Loucy (cell line): ENCODE measurements at regions not wholly inside any gene's neighbourhood (a gene's known extent, or its start where the extent isn't known, plus 50 kb on each side); places are given as distances from the start of the nearest gene placed in this dataset.

ENCODE experiments used
- H2AFZ ChIP-seq: fragments of 200-600 bp; sonication (generic); 2 replicates; pipeline ENCODE4 v1.6.0; 2016; ENCODE audit warnings: antibody characterized with exemption, mild to moderate bottlenecking, low read length, moderate library complexity
- H3F3A ChIP-seq: fragments of 200-600 bp; 2 replicates; pipeline ENCODE4 v1.6.0; 2016; ENCODE audit warnings: antibody characterized with exemption, low read depth, mild to moderate bottlenecking
- H3K27me3 ChIP-seq: fragments of 200-600 bp; sonication (generic); 2 replicates; pipeline ENCODE4 v1.6.1; 2014; ENCODE audit warnings: low read length, mild to moderate bottlenecking; ENCODE audit not compliant: insufficient read depth, poor library complexity, severe bottlenecking
- H3K36me3 ChIP-seq: fragments of 200-600 bp; sonication (generic); 2 replicates; pipeline ENCODE4 v1.6.1; 2016; ENCODE audit warnings: low read length; ENCODE audit not compliant: insufficient read depth
- H3K4me1 ChIP-seq: fragments of 200-600 bp; sonication (generic); 2 replicates; pipeline ENCODE4 v1.5.1; 2014; ENCODE audit warnings: low read length, mild to moderate bottlenecking; ENCODE audit not compliant: insufficient read depth, poor library complexity, severe bottlenecking
- H3K4me2 ChIP-seq: fragments of 200-600 bp; sonication (generic); 2 replicates; pipeline ENCODE4 v1.6.0; 2014; ENCODE audit warnings: antibody characterized with exemption, low read length, low read depth, mild to moderate bottlenecking; ENCODE audit not compliant: poor library complexity, severe bottlenecking
- H3K4me3 ChIP-seq: fragments of 200-600 bp; sonication (generic); 2 replicates; pipeline ENCODE4 v1.5.1; 2014; ENCODE audit warnings: low read length, mild to moderate bottlenecking, mixed read lengths; ENCODE audit not compliant: poor library complexity, severe bottlenecking
- H3K79me2 ChIP-seq: fragments of 200-600 bp; sonication (generic); 2 replicates; pipeline ENCODE4 v1.6.1; 2014; ENCODE audit warnings: low read length; ENCODE audit not compliant: insufficient read depth
- H3K9ac ChIP-seq: fragments of 200-600 bp; sonication (generic); 2 replicates; pipeline ENCODE4 v1.6.0; 2014; ENCODE audit warnings: mild to moderate bottlenecking, low read depth, low read length, moderate library complexity; ENCODE audit not compliant: poor library complexity, severe bottlenecking
- H3K9me2 ChIP-seq: fragments of 200-600 bp; sonication (generic); replicated peaks from 2 replicates; pipeline ENCODE4 v1.6.1; 2016; ENCODE audit warnings: low read depth, low read length, mixed read lengths
- H3K9me3 ChIP-seq: fragments of 200-600 bp; sonication (generic); 2 replicates; pipeline ENCODE4 v1.6.1; 2014; ENCODE audit warnings: mild to moderate bottlenecking, antibody characterized with exemption, low read length, low read depth; ENCODE audit not compliant: insufficient read depth
- H4K20me1 ChIP-seq: fragments of 200-600 bp; sonication (generic); 2 replicates; pipeline ENCODE4 v1.6.0; 2014; ENCODE audit warnings: antibody characterized with exemption, low read length, mild to moderate bottlenecking; ENCODE audit not compliant: insufficient read depth, poor library complexity, severe bottlenecking
- EZH2phosphoT487 ChIP-seq: fragments of 200-600 bp; IDR thresholded peaks from 2 replicates; pipeline ENCODE4 v1.6.1; 2018; ENCODE audit warnings: antibody characterized with exemption, mild to moderate bottlenecking, moderate library complexity, borderline replicate concordance
- TF ChIP-seq, protein P1 (sequence below): fragments of 200-600 bp; sonication (generic); conservative IDR thresholded peaks from 2 replicates; pipeline ENCODE4 v1.5.1; 2014; ENCODE audit warnings: mild to moderate bottlenecking, antibody characterized with exemption, low read length

DNA sequence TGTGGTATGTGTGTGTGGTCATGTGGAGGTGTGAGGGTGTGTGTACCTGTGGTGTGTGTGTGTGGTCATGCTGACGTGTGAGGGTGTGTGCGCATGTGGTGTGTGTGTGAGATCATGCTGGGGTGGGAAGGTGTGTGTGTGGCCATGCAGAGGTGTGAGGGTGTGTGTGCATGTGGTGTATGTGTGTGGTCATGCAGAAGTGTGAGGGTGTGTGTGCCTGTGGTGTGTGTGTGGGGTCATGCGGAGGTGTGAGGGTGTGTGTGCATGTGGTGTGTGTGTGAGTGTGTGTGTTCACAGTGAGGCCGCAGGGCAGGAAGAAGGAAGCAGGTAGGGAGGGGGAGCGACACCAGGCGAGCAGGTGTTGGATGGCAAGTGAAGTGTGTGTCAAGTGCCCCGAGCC is 259.0 kb downstream of the LOXHD1 start:
- Histone ChIP-seq H3K36me3 (no peaks in the 10 kb centered on the region), H3K27me3 (no peaks in the 10 kb centered on the region), H3K4me1 (no peaks in the 10 kb centered on the region), H3K9me2 (no peaks in the 10 kb centered on the region), H3K9ac (no peak overlapping the region), H3K4me3 (no peak overlapping the region), H3F3A (no peaks in the 10 kb centered on the region), H3K4me2 (no peak overlapping the region), H4K20me1 (no peaks in the 10 kb centered on the region), H3K79me2 (no peaks in the 10 kb centered on the region), H2AFZ (no peak overlapping the region), H3K9me3 (no peaks in the 10 kb centered on the region)
- TF ChIP-seq, protein P1, sequence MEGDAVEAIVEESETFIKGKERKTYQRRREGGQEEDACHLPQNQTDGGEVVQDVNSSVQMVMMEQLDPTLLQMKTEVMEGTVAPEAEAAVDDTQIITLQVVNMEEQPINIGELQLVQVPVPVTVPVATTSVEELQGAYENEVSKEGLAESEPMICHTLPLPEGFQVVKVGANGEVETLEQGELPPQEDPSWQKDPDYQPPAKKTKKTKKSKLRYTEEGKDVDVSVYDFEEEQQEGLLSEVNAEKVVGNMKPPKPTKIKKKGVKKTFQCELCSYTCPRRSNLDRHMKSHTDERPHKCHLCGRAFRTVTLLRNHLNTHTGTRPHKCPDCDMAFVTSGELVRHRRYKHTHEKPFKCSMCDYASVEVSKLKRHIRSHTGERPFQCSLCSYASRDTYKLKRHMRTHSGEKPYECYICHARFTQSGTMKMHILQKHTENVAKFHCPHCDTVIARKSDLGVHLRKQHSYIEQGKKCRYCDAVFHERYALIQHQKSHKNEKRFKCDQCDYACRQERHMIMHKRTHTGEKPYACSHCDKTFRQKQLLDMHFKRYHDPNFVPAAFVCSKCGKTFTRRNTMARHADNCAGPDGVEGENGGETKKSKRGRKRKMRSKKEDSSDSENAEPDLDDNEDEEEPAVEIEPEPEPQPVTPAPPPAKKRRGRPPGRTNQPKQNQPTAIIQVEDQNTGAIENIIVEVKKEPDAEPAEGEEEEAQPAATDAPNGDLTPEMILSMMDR: no peak
- TF ChIP-seq EZH2phosphoT487: no peak

- Histone ChIP-seq H3K9ac (no peak overlapping the region), H3K27me3 (no peaks in the 10 kb centered on the region), H2AFZ (no peak overlapping the region), H3K9me2 (no peaks in the 10 kb centered on the region), H3K4me1 (no peaks in the 10 kb centered on the region), H3K9me3 (no peaks in the 10 kb centered on the region), H3K79me2 (no peaks in the 10 kb centered on the region), H3F3A (no peaks in the 10 kb centered on the region), H3K36me3 (no peaks in the 10 kb centered on the region), H3K4me2 (no peak overlapping the region), H3K4me3 (no peak overlapping the region), H4K20me1 (no peaks in the 10 kb centered on the region)
- no peak for TF ChIP-seq EZH2phosphoT487
- TF ChIP-seq, protein P1: no peak
Measured at GRCh38 chr18:46398625-46399024, 258.4 kb downstream of the LOXHD1 start.

DNA sequence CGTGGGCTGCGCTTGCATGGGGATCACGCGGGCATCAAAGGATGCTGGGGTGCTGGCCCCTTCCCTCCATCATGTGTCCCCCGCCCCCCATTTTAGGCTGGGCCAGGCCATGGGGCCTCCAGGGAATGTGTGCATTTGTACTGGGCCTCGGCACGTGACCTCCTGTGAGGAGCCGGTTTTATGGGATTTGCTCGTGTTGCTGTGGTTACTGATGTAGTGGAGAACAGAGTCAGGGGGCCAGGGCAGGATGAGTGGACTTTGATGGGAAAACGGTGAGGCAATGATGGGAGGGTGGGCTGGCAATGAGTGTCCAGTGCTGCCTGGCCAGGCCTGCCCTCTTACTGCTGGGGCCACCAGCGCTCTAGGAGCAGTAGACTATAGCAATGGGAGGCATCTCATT is 257.7 kb downstream of the LOXHD1 start:
- H2AFZ ChIP-seq: no peak overlapping the region
- H3K9ac ChIP-seq: no peak overlapping the region
- no peak overlapping the region for H3K4me3 ChIP-seq
- H3K4me1 ChIP-seq: no peaks in the 10 kb centered on the region
- H3K9me3 ChIP-seq: no peaks in the 10 kb centered on the region
- H3F3A ChIP-seq: no peaks in the 10 kb centered on the region
- no peaks in the 10 kb centered on the region for H4K20me1 ChIP-seq
- H3K4me2 ChIP-seq: no peak overlapping the region
- no peaks in the 10 kb centered on the region for H3K9me2 ChIP-seq
- no peaks in the 10 kb centered on the region for H3K36me3 ChIP-seq
- no peaks in the 10 kb centered on the region for H3K27me3 ChIP-seq
- TF ChIP-seq EZH2phosphoT487: no peak
- TF ChIP-seq, protein P1: no peak
- H3K79me2 ChIP-seq: no peaks in the 10 kb centered on the region
